H4 (cell line): ENCODE measurements at regions not wholly inside any gene's neighbourhood (a gene's known extent, or its start where the extent isn't known, plus 50 kb on each side); places are given as distances from the start of the nearest gene placed in this dataset.

Experiments
- DNase-seq: peaks from one replicate; pipeline ENCODE4 v3.0.0-alpha.2; 2015; ENCODE audit warnings: low spot score

GRCh38 chr13:51518827-51519226 lies 65.4 kb upstream of the WDFY2 start:
- DNase-seq, result peak; percentile 30

GRCh38 chr13:51519771-51520216 lies 64.5 kb upstream of the WDFY2 start:
- DNase-seq, result no peak

- peak; percentile 71 for DNase-seq
These were observed 63.7 kb upstream of the WDFY2 start for GRCh38 chr13:51520524-51520923.

GRCh38 chr13:51523082-51523518 lies 61.2 kb upstream of the WDFY2 start:
- DNase-seq, result peak; percentile 71

GRCh38 chr13:51524312-51524711 lies 60.0 kb upstream of the WDFY2 start:
- peak; percentile 46 for DNase-seq

- DNase-seq, result no peak
These were observed 59.3 kb upstream of the WDFY2 start for GRCh38 chr13:51524829-51525566.

- no peak for DNase-seq
These were observed 58.6 kb upstream of the WDFY2 start for GRCh38 chr13:51525567-51526167.

- no peak for DNase-seq
These were observed 58.1 kb upstream of the WDFY2 start for GRCh38 chr13:51526202-51526601.

- no peak for DNase-seq
These were observed 51.5 kb upstream of the WDFY2 start for GRCh38 chr13:51532736-51533197.

GRCh38 chr13:51534041-51534817 lies 50.0 kb upstream of the WDFY2 start:
- no peak for DNase-seq
